IMR-90 (cell line): ENCODE measurements at regions not wholly inside any gene's neighbourhood (a gene's known extent, or its start where the extent isn't known, plus 50 kb on each side); places are given as distances from the start of the nearest gene placed in this dataset.

ENCODE experiments used
- CTCF ChIP-seq: conservative IDR thresholded peaks from 2 replicates; pipeline ENCODE4 v1.5.1; 2012; ENCODE audit warnings: mild to moderate bottlenecking, low read depth, low read length, improper control_type of control experiment
- FOS ChIP-seq: fragments of 150-350 bp; IDR thresholded peaks from 2 replicates; pipeline ENCODE4 v1.6.1; 2016; ENCODE audit warnings: low read depth, low read length
- MXI1 ChIP-seq: IDR thresholded peaks from 2 replicates; pipeline ENCODE4 v1.6.1; 2012; ENCODE audit warnings: low read depth, mild to moderate bottlenecking, low read length, moderate library complexity, borderline replicate concordance
- RAD21 ChIP-seq: IDR thresholded peaks from 2 replicates; pipeline ENCODE4 v1.6.1; 2012; ENCODE audit warnings: low read length, improper control_type of control experiment
- TF ChIP-seq, protein P1 (sequence below): fragments of 150-350 bp; IDR thresholded peaks from 2 replicates; pipeline ENCODE4 v1.6.1; 2017; ENCODE audit warnings: mild to moderate bottlenecking, antibody characterized with exemption, low read length, low read depth

- no peak for TF ChIP-seq CTCF
- TF ChIP-seq RAD21, result no peak
- TF ChIP-seq FOS, result no peak
- TF ChIP-seq MXI1, result no peak
- TF ChIP-seq, protein P1, sequence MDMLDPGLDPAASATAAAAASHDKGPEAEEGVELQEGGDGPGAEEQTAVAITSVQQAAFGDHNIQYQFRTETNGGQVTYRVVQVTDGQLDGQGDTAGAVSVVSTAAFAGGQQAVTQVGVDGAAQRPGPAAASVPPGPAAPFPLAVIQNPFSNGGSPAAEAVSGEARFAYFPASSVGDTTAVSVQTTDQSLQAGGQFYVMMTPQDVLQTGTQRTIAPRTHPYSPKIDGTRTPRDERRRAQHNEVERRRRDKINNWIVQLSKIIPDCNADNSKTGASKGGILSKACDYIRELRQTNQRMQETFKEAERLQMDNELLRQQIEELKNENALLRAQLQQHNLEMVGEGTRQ, result no peak
Measured at GRCh38 chr13:44165889-44166496, 207.6 kb upstream of the SERP2 start.
